GM12872 (cell line): ENCODE measurements at regions not wholly inside any gene's neighbourhood (a gene's known extent, or its start where the extent isn't known, plus 50 kb on each side); places are given as distances from the start of the nearest gene placed in this dataset.

Source experiments
- TF ChIP-seq, protein P1 (sequence below): IDR thresholded peaks from 3 replicates; pipeline ENCODE4 v1.5.1; 2011; ENCODE audit warnings: low read depth, mild to moderate bottlenecking, low read length, moderate library complexity; ENCODE audit not compliant: insufficient read depth

DNA sequence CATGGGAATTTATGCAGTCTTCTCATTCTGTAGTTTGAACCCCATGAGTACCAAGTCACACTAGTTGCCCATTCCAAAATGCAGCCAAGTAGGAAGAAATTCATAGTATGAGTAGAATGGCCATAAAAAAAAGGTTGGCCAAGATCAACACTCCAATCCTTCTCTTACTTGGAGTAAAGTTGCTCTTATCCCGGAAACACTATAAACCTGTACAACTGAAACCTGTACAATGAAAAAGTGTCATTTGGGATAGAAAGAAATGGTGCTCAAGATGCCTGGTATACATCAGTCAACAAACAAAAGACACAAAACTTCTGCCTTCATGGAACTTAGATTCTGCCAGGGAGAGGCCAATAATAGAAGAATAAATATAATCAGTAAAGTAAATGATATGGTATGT, 325.0 kb downstream of the NFIB start:
- TF ChIP-seq, protein P1, sequence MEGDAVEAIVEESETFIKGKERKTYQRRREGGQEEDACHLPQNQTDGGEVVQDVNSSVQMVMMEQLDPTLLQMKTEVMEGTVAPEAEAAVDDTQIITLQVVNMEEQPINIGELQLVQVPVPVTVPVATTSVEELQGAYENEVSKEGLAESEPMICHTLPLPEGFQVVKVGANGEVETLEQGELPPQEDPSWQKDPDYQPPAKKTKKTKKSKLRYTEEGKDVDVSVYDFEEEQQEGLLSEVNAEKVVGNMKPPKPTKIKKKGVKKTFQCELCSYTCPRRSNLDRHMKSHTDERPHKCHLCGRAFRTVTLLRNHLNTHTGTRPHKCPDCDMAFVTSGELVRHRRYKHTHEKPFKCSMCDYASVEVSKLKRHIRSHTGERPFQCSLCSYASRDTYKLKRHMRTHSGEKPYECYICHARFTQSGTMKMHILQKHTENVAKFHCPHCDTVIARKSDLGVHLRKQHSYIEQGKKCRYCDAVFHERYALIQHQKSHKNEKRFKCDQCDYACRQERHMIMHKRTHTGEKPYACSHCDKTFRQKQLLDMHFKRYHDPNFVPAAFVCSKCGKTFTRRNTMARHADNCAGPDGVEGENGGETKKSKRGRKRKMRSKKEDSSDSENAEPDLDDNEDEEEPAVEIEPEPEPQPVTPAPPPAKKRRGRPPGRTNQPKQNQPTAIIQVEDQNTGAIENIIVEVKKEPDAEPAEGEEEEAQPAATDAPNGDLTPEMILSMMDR = no peak

DNA sequence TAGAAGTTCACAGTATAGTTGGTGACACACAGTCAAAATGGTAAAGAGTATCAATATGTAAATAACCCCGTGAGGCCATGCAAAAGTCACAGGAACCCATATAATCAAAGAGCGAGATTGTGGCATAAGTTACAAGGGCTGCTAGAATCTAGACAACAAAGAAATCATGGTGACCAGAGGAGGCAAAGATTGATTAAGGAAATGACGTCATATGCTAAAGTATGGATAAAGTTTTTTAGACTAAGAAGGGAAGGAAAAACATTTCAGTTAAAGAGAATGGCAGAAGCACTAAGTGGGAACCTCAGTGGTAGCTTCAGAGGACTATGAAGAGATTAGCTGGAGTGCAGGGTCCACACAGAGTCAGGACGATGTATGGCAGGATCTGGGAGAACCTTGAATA, 330.3 kb downstream of the NFIB start:
- TF ChIP-seq, protein P1 = no peak

DNA sequence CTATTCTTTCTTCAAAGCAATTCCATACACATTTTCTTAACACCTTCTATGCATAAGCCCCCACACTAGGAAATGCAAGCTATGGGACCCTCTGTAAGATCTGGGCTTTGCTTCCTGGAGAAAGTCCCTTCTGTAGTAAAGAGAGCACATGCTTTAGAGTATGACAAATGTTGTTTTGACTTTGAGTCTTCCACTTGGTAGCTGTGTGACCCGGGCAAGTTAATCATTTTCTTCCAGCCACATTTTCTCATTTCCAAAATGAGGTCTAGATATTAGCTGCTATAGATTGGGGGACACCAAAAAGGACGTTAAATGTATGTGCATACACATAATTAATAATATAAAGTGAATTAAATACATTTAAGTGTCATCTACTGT, 334.0 kb downstream of the NFIB start:
- TF ChIP-seq, protein P1 = no peak

DNA sequence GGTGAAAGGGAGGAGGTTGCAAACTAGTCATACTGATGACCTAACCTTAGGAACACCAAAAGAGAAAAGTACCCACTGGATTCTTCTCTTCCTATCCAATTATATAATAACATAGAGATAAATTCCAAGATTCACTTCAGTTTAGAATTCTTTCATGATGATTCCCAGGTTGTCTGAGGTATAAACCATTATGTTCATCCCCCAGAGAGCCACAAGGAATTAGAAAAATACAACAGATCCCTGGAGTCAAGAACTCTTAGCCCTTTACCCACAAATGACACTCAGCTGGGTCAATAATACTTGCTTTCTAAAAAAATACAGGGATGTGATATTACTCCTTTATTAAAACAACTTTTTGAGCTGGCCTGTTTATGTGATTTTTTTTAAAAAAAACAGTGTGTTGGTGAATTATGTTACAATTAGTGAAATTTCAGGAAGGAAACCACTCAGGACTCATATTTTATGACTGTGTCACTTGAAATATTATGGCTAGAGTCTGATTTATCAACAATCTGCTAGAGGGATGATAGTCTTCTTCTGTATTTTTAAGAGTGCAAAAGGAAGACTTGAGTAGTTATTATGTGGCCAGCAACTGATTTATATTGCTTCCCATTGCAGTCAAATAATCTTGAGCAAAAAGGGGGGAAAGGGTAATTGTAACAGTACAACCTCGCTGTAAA, 338.2 kb downstream of the NFIB start:
- TF ChIP-seq, protein P1 = no peak

DNA sequence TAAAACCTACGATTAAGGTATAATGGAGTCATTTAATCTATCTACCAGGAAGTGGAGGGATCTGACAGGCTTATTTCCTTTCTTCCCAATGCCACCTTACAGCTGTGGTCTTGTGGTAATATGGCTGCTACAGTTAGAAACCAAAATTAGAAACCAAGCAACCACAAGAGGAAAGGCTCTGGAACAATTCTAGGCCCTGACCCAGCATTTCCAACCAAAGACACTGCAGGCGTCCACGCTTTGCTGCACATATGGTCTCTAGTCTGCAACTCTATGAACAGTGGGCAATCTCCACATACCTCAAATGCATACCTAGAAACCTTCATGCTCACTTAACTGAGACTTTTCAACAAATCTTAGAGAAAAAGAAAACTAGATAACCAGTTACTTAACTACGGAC, 339.1 kb downstream of the NFIB start:
- TF ChIP-seq, protein P1 = no peak

DNA sequence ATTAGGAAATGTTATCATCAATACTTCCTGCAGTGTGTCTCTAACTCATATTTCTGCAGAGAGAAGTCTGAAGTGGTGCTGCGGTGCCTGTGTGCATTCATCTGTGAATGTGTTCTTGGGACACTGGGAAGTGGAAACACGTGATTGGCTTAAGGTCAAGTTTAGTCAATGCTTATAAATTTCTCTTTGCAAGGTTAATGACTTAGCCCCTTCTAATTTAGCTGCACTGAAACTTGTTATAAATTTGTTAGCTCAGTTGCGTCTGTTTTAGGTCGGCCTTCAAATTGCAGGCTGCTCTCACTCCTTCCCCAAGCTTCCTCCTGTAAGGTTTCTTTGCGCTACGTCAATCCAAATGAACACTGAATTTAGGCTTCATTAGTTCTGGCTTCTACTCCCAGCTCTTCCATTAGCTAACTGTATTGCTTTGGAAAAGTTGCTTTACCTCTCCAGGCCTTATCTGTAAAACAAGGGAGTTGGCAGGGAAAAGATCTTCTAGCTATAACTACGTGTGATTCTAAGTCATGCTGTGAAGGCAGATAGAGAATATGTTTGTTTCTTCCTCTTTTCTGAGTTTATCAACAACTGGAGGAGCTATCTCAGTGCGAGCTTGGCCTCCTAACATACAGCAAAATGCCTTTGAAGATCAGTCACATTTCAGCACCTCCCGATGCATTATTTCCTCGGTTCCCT, 341.8 kb downstream of the NFIB start:
- TF ChIP-seq, protein P1 = no peak

DNA sequence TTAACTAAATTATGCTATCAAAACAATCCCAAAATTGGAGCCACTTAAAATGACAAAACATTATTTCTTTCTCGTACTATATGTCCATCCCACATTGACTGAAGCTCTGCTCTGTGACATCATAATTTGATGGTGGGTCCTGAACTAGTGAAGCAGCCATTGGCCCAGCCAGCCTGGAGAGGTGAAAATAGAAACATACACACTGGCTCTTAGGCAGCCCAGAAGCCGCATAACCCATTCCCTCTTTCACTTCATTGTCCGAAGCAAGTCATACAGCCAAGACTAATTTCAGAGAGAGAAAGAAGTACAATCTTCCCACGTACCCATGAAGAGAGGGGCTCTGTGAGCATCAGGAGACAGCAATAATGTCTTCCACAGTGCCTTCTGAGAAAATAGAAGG, 342.5 kb downstream of the NFIB start:
- TF ChIP-seq, protein P1 = no peak
